Jurkat, Clone E6-1 (cell line): ENCODE measurements at regions not wholly inside any gene's neighbourhood (a gene's known extent, or its start where the extent isn't known, plus 50 kb on each side); places are given as distances from the start of the nearest gene placed in this dataset.

Experiments used
- DNase-seq: peaks from one replicate; pipeline ENCODE4 v3.0.0-alpha.2; 2011; ENCODE audit warnings: low read depth, low spot score
- H3K4me3 ChIP-seq: 2 replicates; pipeline ENCODE4 v1.5.1; 2011; ENCODE audit warnings: mild to moderate bottlenecking, low read length, control low read depth, moderate library complexity

DNA sequence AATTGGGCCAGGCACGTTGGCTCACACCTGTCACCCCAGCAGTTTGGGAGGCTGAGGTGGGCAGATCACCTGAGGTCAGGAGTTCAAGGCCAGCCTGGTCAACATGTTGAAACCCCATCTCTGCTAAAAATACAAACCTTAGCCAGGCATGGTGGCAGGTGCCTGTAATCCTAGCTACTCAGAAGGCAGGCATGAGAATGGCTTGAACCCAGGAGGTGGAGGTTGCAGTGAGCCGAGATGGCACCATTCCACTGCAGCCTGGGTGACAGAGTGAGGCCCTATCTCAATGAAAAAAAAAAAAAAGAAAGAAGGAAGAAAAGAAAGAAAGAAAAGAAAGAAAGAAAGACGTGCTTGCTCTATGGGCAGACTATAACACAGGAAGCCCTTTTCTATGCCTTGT lies 84.4 kb downstream of the FOXL1 start:
- DNase-seq = no peak
- H3K4me3 ChIP-seq = no peak overlapping the region

DNA sequence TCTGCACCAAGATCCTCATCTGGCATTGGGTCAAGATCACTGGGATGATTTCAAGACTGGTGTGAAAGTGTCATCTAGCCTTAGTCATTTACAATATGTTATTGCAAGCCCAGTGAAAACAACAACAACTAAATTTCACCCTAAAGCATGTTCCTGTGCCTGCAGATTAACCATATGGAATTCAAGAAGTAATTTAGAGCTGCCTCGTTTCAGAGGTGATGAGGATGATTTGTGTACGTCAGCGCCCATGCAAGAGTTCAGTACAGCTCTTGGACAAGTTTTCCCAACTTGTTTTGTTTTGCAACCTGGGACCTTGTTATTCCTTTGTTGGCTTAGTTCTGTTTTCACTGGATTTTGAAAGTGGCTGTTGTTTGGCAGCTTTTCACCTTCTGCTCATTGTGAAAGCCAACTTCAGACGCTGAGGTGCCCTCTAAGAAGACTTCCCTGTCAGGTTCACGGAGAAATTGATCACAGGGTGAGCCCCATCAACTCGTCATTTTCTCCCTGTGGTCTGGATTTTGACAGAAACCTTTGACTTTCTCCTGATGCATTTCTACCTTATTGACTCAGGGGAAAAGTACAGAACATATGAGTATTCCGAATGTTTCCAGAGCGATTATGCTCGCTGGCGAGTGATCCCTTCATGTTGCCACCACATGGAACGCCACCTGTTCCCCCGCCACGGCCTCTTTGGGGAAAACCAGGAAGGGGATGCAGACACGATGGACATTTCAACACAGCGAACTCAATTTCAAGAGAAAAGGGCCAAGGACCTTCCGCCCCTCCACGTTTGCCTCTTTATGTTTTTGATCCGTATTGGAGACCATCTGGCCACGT lies 85.6 kb downstream of the FOXL1 start:
- no peak overlapping the region for H3K4me3 ChIP-seq
- no peak for DNase-seq

DNA sequence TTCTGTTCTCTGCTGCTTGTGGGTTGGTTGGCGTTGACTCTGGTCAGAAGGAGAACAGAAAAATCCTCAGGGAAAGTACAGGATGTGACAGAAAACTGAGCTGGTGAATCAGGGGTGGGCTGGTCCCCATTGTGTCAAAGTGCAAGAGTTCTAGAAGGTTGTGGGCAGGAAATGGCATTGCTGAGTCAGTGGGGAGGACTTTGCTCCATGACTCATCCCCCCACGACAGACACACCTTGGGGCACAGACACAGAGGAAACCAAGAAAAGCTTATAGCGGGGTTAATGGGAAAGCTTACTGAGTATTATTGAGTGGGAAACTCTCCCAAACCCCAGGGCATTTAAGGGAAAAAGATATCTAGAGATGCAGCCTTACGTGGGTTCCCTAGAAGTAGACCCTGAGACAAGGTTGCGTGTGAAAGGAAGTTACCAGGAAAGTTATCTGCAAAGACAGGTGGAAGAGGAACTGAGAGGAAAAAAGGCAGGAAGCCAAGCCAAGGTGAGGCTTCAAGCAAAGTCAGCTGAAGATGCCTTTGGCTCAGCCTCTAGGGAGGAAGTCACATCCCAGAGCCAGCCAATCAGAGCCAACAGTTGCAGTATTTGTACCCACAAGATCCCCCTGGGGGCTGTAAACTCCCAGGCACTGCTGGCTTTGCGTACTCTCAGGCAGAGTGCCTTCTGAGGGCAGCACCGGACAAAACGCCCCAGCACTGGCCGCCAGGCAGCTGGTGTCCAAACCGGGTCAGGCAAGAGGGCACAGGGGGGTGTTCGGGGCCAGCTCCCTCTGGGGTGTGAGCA lies 86.4 kb downstream of the FOXL1 start:
- DNase-seq = peak; percentile 44

DNA sequence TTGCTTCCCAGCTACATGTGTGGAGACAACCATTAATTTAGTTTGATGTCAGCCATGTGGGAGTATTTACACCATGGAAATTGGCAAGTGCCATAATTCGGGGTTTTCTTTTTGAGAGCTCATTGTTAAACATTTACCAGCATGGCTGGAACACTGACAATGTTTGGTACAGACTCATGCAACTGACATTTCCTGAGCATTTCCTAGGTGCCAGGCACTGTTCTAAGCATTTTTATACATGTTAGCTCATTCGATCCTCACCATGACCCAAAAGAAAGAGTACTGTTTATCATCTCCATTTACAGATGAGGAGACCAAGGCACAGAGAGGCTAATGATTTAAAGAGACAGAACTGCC lies 86.9 kb downstream of the FOXL1 start:
- no peak overlapping the region for H3K4me3 ChIP-seq
- no peak for DNase-seq

More for the DNA sequence above, 86.4 kb downstream of the FOXL1 start:
- no peak overlapping the region for H3K4me3 ChIP-seq

- DNase-seq = no peak
- no peak overlapping the region for H3K4me3 ChIP-seq
Measured at GRCh38 chr16:86665929-86666328, 87.6 kb downstream of the FOXL1 start.

DNA sequence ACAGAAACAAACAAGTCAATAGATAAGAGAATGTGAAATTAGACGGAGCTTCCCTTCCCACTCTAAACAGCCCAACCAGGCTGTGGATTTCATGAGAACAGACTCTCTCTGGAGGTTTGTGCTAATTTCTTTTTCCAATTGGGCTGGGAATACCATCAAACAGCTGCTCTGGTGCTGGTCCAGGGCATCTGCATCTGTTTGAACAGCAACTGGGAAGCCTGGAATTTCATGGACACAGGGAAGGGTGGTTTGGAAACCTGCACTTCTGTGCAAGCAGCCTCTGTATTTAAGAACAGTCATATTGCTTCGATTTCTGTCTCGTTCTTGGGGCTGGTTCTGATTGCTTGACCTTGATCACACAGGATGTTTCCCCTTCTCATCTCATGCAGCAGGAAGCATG lies 88.7 kb downstream of the FOXL1 start:
- no peak overlapping the region for H3K4me3 ChIP-seq
- no peak for DNase-seq

DNA sequence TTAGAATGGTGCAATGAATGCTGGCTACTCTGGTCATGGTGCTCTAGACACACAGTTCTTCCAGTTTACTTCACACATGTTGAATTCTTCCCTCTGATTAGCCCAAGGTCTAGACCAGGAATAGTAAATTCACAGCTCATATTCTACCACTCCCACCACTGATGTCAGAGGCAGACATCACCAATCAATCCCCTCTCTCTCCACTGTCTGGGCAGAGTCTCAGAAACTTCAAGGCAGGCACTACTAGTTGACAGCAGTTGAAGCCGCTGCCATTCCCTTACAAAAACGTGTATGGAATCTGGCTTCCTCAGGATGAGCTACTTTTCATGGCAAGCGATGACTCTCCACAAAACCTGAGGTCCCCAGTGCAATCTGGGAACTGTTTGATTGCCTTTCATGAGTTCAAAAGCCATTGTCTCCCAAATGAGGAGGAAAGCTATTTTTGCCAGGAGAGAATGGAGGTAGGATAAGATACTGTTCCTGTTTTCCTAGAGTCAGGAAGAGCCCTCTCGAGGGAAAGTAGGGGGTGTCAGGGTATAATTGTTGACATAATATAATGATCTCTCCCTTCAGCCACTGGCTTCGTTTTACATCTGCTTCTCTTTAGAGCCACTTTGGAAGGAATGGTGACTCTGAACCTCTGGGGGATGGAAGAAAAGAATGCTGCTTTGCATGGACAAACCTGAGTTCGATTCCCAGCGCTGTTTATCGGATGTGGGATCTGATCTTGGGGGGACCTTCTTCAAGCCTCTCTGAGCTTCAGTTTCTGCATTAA lies 90.0 kb downstream of the FOXL1 start:
- no peak overlapping the region for H3K4me3 ChIP-seq
- DNase-seq = peak; percentile 14

GRCh38 chr16:86669285-86669805 lies 91.0 kb downstream of the FOXL1 start:
- no peak overlapping the region for H3K4me3 ChIP-seq
- no peak for DNase-seq

DNA sequence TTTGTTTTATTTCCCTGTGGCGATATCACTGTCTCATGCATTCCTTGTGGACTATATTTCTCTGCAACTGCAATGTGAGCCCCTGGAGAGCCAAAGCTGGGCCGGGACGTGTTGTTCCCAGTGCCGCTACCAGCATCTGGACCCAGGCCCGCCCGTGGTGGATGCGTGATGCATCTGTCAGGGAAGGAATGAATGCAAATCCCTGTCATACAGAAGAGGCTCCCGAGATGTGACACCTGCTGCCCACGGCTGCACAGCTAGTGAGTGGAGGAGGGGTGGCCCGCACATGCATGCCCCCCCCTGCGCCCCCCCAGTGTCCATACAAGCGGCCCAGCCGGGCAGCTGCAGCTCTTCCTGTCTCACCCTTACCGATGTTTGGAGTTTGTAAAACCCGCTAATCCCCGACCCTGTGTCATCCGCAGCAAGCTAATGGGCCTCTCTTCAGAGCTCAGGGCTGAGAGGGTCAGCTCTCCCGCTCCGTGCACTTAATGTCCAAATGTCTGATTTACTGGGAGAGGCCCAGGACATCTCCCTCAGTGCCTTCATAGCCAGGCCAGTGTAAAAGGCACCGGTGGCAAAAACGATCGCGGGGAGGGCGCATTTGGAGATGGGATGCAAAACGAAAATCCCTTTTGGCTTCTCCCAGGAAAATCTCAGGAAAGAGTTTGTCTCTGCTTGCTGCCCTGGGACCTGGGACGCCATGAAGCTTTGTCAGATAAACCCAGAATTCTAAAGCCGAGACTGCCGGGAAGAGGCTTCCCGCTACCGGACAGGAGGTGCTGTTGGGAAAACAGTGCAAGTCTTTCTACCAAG lies 91.8 kb downstream of the FOXL1 start:
- no peak overlapping the region for H3K4me3 ChIP-seq
- DNase-seq = no peak

GRCh38 chr16:86670750-86671234 lies 92.4 kb downstream of the FOXL1 start:
- no peak overlapping the region for H3K4me3 ChIP-seq
- no peak for DNase-seq

- no peak overlapping the region for H3K4me3 ChIP-seq
Measured at GRCh38 chr16:86671486-86672178, 93.3 kb downstream of the FOXL1 start.

DNA sequence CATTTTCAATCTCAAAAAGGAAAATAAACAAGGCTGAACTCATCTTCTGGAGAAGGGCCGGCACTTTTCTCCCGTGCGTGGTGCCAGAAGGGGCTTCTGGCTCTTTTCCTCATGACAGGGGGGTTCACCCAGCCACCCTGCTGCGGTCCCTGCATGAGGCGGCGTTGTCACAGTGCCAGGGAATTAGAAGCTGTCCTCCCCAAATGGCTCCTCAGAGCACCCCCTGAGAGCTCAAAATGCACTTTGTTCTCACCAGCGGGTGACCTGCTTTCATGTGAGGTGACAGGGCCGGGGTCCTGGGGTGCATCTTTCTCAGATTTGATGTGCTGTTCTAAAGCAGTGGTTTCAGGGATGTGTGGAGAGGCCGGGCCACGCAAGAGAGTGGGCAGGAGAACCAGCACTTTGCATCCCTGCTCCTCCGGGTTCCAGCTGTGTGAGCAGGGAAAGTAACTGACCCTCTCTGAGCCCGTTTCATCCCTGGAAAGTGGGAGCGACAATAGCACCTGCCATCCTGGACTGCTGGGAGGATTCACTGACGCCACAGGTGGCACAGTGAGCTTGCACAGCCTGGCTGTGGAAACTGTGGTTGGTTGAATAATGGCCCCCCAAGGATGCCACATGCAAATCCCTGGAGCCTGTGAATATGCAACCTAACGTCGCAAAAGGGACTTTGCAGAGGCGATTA lies 94.0 kb downstream of the FOXL1 start:
- no peak for DNase-seq
- no peak overlapping the region for H3K4me3 ChIP-seq

More at GRCh38 chr16:86671486-86672178, 93.3 kb downstream of the FOXL1 start:
- DNase-seq = no peak

GRCh38 chr16:86673090-86673955 lies 95.0 kb downstream of the FOXL1 start:
- H3K4me3 ChIP-seq = no peak overlapping the region
- DNase-seq = no peak

DNA sequence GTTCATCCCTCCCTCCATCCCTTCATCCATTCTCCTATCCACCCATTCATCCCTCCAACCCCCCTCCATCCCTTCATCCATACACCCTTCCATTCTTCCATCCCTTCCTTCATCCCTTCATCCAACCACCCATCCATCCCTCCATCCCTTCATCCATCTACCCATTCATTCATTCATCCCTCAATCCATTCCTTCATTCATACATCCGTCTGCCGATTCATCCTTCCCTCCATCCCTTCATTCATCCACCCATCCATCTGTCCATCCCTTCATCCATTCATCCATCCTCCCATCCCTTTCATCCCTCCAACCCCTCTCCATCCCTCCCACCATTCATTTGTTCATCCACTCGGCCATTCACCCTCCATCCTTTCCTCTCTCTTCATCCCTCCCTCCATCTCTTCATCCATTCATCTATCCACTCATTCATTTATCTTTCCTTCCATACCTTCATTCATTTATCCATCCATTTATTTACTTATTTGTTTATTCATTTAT lies 95.7 kb downstream of the FOXL1 start:
- DNase-seq = no peak
- H3K4me3 ChIP-seq = no peak overlapping the region

DNA sequence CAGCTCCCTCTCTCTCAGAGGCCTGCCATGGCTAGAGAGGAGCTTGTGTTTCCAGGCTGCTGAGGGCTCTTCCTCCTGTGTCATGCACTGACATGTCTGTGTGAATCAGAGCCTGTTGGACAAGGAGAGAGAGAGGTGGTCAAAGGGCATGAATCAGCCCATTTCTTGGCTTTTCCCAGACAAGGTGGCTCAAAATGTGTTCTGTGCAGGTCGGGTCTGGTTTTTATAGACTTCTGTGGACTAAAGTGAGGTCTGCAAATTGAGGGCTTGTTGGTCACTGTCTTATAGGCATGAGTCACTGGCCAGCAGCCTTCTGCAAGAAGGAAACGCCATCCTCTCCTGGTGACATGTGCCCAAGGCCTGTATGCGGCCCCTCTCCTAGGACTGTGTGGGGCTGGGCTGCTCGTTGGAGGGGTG lies 97.9 kb downstream of the FOXL1 start:
- no peak overlapping the region for H3K4me3 ChIP-seq
- DNase-seq = no peak

GRCh38 chr16:86679490-86679889 lies 101.1 kb downstream of the FOXL1 start:
- DNase-seq = no peak
- H3K4me3 ChIP-seq = no peak overlapping the region
